Stimulated activated CD4-positive, alpha-beta T cell treated with anti-CD3 and anti-CD28 coated beads, Interleukin-15, amount 100 ng/mL, for 1 hour (primary cell): ENCODE measurements at regions not wholly inside any gene's neighbourhood (a gene's known extent, or its start where the extent isn't known, plus 50 kb on each side); places are given as distances from the start of the nearest gene placed in this dataset.

ENCODE experiments used
- DNase-seq, 2 donors: peaks; one replicate each; pipeline ENCODE4 v3.0.0-alpha.2; 2020; ENCODE audit warnings: low read depth in 1 of 2, low spot score in 1 of 2

DNA sequence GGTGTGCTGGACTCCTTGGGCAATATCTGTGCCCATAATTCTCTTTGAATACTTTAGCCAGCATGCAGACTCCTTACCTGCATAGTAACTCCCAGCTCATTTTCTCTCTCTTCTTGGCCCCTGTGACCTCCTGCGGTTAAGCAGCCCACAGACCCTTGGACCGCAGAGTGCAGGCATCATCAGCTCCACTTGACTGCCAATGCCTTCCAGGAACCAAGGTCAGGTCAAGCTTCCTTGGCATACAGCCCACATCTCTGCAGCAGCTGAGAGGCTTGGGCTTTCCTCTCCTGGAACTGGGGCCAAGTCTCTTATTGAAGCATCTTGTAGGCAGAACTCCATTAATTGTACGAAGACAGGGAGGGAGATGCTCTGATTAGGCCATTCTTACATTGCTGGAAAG, 130.1 kb upstream of the PIEZO2 start:
- DNase-seq, result no peak

DNA sequence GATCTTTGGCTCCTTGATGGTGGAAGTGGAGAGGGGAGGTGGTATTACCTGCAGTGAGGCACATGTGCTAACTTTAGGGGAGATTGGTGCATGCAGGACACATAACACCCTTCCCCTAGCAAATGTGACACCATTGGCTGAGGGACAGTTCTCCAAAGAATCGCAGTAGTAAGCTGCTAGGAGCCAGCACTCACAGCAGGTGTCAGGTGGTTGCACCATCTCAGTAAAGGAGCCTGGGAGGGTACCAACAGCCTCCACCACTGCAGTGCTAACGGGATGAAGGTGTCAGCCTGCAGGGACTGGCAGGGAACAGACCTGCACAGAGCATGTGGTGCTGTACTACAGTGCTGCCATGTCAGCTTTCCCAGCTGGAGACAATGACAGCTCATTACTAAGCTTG, 127.3 kb upstream of the PIEZO2 start:
- DNase-seq, result no peak

DNA sequence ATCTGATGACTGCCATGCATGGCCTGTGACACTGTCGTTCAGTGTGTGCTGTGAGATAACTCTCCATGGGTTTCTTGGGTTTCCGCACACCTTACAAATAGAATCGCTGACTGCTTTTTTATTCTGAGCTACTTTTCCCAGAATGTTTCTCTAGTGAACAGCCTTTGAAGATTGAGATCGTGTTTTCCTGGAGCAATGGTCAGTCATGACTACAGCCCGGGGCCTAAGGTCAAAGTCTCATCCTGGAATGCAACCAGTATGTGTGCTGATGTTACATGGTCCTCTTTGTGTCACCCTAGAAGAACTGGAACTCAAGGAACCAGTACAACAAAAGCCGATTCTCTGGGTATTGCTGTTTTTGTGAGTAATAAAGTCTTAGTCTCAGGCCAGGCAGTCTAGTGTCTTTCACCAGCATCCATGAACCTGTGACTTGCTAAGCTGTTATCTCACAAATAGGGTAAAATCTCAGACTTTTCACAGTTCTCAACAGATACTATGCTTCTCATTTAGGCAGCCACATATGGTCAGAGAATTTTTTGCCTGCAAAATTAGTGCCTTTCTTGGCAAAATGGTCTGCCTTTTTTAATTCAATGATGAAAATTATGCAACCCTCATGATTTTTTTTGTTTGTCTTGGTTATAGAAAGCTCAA, 124.9 kb upstream of the PIEZO2 start:
- no peak for DNase-seq

DNA sequence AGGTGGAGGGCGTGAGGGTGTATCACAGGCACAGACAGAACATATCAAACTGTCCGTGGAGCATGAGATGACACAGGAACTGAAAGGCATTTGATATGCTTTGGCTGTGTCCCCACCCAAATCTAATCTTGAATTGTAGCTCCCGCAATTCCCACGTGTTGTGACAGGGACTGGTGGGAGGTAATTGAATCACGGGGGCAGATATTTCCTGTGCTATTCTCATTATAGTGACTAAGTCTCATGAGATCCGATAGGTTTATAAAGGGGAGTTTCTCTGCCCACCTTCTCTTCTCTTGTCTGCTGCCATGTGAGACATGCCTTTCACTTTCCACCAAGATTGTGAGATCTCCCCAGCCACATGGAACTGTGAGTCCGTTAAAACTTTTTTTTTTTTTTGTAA, 123.1 kb upstream of the PIEZO2 start:
- DNase-seq, result no peak

DNA sequence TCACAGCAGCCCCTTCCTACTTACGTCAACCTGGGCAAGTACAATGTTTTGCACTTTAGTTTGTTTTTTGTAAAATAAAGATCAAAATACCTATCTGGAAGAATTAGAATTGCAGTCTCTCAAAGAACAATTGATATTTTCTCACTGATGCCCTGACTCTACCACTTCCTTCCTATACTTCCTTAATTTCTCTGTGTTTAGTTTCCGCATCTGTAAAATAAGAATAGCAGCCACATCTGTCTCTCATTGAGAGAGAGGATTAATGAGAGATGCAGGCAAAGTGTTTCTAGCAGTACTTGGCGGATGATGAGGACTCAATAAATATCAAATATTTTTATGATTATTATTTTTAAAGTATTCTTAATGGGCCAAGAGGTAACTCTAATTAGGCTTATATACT, 122.6 kb upstream of the PIEZO2 start:
- DNase-seq, result no peak

DNA sequence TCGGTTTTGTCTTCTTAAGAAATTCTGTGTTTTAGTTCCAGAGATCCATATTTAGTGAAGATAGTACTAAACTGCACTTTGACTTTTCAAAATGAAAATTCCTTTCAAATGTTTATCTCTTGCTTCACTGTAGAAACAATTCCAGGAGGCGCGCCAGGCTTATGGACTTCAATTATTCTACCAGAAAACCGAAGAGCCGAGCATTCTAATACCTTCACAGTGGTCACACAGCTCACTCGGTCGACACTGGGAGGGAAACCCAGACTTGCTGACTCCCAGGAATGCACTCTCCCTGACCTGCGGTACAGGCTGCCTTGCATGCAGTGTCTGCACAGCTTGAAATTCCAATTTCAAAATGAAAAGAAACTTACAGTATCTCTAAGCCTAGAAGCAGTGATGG, 119.9 kb upstream of the PIEZO2 start:
- no peak for DNase-seq

DNA sequence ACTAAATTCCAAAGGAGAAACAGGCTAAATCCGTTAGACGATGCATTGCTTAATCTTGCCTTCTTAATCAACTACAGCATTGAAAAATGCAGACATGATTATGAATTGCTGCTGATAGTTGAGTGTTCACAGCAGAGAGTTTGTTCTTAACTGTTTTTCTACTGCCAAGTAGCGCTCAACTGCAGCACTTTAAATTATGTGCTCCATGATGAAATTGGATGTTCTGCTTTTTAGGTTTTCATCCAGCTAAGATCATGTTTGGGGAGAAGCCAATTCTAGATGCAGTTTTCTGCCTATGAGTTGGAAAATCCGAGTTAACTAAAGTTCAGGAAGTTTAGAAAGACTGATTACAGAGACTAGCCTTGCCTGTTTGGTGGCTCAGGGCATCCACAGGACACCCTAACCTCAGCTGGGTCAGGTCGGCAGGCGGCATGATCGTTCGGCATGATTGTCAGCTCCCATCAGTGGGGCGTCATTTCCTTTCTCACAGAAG, 119.4 kb upstream of the PIEZO2 start:
- DNase-seq, result no peak

DNA sequence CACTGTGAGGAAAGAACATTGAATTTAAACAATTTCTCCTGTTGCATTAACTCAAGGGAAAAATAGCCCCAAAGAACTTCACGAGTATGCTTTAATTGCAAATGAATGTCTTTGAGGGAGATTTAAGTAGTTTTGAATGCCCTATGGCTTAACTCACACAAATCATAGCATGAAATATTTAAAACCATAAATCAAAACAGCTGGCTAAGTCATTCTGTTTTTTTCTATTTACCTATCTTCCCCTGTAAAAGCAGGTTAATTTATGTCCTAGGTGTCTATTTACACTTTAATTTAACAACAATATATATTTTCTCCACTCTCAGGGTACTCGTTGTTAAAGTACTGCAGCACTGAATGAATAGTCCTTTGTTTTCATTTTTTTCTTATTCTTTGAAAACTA, 118.8 kb upstream of the PIEZO2 start:
- no peak for DNase-seq

DNA sequence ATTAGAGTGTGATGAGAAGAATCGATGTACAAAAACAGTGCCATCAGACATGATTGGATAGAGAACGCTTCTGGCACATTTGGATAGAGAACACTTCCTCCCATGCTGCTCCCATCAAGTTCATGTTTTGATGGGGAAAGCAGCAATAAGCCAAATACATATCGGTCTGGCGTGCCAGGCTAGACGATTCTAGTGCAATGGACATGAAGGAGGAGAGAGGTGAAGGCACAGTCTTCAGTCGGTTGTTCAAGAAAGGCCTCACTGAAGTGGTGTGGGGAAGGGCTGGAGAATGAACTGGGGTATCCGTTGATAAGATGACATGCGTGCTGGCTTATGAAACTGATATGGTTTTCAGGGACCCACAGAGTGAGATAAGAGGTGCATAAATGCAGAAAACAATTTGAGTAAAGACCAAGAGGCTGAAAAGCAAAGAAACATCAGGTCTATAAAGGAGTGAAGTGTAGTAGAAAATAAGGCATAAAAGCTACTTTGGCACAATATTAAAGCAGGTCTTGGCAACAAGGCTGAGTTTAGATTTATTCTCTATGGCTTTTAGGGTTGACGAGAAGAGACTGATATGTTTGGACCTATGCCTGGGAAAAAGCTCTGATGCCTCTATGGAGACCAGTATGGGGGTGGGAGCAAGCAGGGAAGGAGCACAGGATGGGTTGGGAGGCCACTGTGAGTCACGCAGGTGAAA, 117.6 kb upstream of the PIEZO2 start:
- DNase-seq, result no peak

DNA sequence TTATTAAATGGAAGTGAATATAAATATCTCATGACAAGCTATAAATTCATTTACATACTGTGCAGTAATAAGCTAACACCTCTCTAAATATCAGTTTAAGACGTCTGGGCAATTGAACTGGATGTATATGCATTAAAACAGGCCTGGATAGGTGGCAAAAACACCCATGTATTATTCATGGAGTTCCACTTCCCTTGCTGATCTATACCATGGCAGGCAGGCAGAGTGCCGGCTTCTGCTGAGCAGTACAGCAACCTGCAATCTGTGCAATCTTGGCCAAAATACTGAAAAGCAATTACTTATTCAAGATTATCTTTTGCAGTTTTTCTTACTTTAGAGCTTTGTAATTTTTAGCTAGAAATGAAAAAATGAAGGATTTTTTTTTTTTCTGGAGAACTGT, 112.1 kb upstream of the PIEZO2 start:
- no peak for DNase-seq

DNA sequence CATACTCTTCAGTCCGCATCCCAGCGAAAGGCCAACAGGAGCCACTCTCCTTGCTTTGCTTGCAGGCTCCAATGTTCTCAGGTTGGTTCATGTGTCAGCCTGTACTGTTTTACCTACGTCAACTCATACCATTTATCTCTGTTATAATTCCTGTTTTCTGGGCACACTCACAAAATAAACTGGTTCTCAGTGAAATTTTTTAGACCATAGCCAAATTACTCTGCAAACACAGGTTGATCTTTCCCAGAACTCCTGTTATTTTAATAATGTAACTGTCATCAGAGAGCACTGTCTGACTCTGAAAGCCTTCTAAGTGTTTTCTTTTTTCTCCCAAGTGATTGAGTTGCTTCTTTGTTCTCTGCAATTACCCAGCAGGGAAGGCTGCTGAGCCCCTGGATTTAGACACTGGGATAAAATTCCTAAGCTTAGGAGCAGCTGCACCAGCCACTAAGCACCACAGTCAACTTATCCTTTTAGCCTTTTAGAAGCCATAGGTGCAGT, 111.6 kb upstream of the PIEZO2 start:
- no peak for DNase-seq

DNA sequence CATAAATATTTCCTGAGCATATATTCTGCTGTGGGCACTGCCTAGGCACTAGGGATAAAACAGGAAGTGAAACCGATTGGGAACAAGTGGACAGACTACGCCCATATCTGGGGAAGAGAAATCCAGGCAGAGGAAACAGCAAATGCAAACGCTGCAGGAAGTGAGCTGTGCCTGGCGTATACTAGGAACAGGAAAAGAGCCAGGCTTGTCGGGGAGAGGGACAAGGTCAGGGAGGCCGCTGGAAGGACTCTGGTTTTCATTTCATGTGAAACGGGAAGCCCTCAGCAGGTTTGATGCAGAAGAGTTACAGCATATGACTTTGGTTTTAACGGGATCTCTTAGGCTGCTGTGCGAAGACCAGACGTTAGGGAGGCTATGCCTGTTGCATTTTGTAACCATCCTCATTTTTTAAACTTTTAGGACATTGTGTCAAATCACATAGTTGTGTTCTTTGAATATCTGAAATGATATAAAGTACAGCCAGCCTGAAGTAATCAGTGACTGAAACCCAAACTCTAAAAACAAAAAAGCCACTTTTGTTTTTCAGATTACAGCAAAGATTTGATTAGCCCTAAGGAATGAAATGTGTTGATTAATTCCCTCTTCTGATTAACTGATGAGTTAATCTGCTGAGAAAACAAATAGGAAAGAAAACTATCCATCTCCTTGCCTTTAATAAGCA, 110.2 kb upstream of the PIEZO2 start:
- DNase-seq, result no peak

DNA sequence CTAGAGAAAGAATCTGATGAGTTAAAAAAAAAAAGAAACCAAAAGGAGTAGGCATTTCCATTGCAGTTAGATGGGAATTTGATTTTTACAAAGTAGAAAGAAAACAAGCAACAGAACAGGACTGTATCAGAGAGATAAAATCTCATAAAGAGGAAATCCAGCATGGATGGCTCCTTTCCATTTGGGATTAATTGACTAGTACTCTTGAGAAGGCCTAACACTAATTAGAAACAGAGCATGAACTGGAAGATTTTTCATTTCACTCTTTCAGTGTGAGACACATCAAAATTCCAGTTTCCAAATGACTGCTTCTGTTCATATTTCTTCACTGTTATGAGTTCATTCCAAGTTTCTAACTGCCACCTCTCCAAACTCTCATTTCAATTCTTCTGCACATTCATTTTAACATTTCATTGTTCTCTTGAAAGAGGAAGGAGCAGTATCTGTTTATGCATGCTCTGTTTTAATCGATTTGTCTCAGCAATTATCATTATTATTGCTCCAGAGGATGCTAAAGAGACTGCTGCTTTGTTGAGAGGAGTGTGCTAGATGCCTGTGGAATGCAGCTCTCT, 108.8 kb upstream of the PIEZO2 start:
- DNase-seq, result no peak

DNA sequence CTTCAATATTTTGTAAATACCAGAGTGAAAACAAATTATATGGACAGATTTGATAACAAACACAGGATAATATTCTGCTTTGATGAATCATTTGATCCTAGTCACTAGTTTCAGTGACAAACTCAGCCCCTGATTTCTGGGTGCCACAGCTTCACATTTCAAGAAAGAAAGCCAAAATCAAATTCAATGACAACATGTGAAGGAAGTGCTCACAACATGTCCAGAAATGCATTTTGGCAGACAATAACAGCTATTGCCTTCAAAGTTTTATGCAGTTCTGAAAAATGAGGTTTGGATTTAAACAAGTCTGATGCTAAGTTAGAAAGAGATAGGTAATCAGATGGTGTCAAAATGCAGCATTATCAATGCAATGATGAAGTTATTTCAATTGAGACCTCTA, 106.9 kb upstream of the PIEZO2 start:
- no peak for DNase-seq

DNA sequence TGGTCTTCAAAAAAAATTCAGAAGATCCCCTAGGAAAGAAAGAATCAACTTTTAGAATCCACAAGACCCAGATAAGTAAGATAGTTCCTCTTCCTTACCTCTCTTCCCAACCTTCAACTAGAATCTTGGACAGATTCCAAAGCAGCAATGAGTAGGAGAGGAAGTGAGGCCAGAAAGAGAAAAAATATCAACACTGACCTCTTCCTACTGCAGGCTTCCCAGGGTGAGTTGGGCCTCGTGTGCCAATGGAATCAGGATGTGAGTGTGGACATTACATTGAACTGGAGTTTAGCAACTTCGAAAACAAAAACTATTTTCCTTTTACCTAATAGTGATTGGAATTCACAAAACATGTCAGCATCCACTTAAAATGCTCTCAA, 102.5 kb upstream of the PIEZO2 start:
- no peak for DNase-seq

DNA sequence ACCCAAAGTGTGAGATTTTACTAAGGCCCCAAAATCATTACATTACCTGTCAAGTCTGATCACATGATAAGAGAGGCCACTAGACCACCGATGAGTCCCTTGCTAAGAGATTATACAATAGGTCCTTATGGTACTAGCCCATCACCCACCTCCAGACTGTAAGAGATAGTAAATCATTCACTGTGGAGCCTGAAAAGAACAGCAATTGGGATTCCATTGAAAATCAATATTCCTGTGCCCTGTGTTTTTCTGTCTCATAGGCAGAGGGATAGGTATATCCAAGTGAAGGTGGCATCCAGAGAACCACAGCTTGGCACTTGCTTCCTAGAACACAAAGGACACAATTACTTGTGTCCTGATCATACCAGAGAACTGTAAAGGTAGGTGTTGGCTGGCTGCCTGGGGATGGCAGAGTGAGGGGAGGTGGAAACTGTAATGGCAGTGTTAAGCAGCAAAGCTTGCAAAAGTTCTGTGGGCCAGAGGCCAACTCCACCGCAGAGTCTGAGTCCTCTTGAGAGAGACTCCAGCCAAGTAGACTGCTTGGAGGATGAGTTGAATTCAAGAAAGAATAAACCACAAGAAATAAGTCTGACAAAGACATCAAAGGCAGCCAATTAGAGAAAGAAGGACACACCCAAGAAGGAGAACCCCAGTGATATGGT, 102.0 kb upstream of the PIEZO2 start:
- DNase-seq, result no peak

DNA sequence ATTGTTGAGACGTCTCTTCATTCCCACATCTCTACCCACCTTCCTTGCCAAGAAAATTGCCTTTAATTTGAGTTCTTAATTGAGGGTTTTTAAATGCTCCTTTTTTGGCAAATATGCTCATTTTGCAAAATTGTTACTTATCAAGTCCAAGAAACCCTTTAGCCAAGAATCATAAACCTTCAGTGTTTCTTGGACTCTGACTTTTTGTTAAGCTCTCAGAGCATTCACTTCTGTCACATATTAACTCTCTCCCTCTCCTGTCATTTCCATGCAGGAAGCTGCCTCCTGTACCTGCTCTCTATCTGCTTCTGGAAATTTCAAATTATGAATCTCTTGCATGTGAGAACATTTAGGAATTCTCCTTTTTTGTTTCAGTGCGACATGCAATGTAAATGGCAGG, 100.0 kb upstream of the PIEZO2 start:
- no peak for DNase-seq

DNA sequence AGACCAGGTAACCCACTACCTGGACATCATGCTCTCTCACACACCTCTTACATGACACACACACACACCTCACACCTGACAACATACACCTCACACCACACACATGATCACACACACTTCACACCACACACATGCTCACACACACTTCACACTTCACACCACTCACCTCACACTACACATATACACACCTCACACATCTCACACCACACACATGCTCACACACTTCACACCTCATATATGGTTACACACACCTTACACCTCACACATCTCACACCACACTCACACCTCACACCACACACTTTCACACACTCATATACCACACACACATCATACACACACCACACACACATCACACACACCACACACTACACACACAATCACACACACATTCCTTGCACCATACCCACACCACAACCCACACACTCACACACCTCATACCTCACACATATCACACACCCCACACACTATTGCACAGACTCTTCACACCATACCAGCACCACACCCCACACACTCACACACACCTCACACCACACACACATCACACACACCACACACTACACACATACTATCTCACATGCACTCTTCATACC, 98.1 kb upstream of the PIEZO2 start:
- DNase-seq, result no peak

DNA sequence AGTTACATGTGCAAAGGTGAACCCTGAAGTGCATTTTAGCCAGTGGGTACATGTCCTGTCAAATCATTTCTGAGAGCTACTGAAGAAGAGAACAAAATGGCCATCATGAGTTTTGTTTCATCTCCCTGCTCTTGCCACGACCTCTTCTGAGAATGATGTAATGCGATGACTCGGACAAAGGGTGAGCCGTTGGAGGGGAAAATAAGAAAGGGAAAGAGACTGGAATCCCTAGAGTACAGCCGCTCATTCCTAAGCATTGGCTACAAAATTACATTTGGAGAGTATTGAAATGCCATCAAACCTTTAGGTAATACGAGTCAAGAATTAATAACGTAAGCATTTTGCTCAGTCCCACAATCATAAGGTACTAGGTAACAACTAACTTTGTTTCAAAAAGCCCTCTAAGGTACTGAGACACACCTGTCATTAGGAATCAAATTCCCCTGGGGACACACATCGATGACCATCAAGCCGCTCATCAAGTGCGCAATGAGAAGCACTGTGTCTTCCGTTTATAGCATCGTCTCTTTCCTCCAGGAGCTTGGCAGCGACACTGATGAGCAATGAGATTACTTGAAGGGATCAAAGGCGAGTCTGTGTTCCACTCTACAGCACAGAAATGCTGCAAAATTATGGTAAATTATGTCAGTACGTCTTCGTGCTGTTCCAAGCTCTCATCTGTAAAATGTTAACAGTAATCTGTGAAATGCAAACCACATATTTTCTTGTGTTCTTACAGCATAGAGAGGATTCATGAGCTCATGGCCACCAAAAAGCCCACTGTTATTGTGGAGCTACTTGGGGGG, 97.3 kb upstream of the PIEZO2 start:
- DNase-seq, result no peak

DNA sequence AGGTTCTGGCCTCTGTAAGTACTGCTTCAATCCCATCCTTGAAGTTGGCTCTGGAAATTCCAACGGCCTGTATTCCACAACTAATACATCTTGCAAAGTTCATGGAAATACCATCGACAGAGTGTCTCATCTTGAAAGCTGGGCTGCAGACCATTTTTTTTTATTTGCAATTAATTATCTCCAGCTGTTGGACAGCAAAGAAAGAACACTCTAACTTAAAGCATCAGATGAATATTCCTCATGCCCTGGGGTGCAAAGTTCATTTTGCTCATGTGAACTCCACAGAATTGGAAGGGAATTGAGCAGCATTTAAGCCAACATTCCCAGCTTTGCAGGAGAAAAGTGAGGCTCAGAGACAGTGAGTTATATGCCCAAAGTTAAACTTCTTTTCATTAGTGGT, 96.5 kb upstream of the PIEZO2 start:
- DNase-seq, result no peak
